PC-9 (cell line): ENCODE measurements at regions not wholly inside any gene's neighbourhood (a gene's known extent, or its start where the extent isn't known, plus 50 kb on each side); places are given as distances from the start of the nearest gene placed in this dataset.

ENCODE experiments used
- BruUV-seq: library from RNA; stranded (reverse); fragments of 400-500 nt; replicated peaks from 2 replicates; lab custom pipeline; 2021; lab: Mats Ljungman, UMichigan
- CTCF ChIA-PET: fragments of 300-600 bp; sonication (Branson Sonifier 250); formaldehyde crosslinking; loops from one replicate; lab custom pipeline; 2022; ENCODE audit warnings: antibody characterized with exemption; lab: Charles Lee
- POLR2A ChIA-PET: fragments of 300-600 bp; sonication (Branson Sonifier 250); formaldehyde crosslinking; loops from one replicate; lab custom pipeline; 2022; ENCODE audit warnings: antibody characterized with exemption; ENCODE audit not compliant: unreplicated experiment; lab: Charles Lee
- DNase-seq, 2 experiments: peaks; one replicate each; pipeline versions ENCODE4 v3.0.0 to v3.0.0-alpha.2; 2015 to 2022; ENCODE audit warnings: mixed read lengths in 1 of 2
- H2AFZ ChIP-seq: fragments of 200-600 bp; sonication (generic); 2 replicates; pipeline ENCODE4 v1.8.1; 2017; ENCODE audit warnings: antibody characterized with exemption
- H3F3A ChIP-seq: fragments of 200-600 bp; sonication (generic); 2 replicates; pipeline ENCODE4 v1.8.1; 2017; ENCODE audit warnings: antibody characterized with exemption, mild to moderate bottlenecking, low read depth; ENCODE audit not compliant: insufficient read depth
- H3K27ac ChIP-seq: fragments of 200-600 bp; sonication (generic); 2 replicates; pipeline ENCODE4 v1.6.1; 2016; ENCODE audit warnings: mixed run types
- H3K27me3 ChIP-seq: fragments of 200-600 bp; sonication (generic); 2 replicates; pipeline ENCODE4 v1.6.1; 2016; ENCODE audit warnings: low read depth, mixed run types; ENCODE audit not compliant: insufficient read depth
- H3K36me3 ChIP-seq: fragments of 200-600 bp; sonication (generic); 2 replicates; pipeline ENCODE4 v1.6.1; 2016; ENCODE audit warnings: low read depth, mixed run types
- H3K4me1 ChIP-seq: fragments of 200-600 bp; sonication (generic); replicated peaks from 2 replicates; pipeline ENCODE4 v1.6.1; 2016; ENCODE audit warnings: mixed run types; ENCODE audit not compliant: insufficient read depth
- H3K4me2 ChIP-seq: fragments of 200-600 bp; sonication (generic); 2 replicates; pipeline ENCODE4 v1.6.1; 2017; ENCODE audit warnings: mixed run types
- H3K4me3 ChIP-seq: fragments of 200-600 bp; sonication (generic); 2 replicates; pipeline ENCODE4 v1.6.1; 2016; ENCODE audit warnings: mixed run types
- H3K79me2 ChIP-seq: fragments of 200-600 bp; sonication (generic); 2 replicates; pipeline ENCODE4 v1.6.1; 2017; ENCODE audit warnings: low read depth, mixed run types
- H3K9me2 ChIP-seq: fragments of 200-600 bp; sonication (generic); 2 replicates; pipeline ENCODE4 v1.8.1; 2017; ENCODE audit warnings: mild to moderate bottlenecking; ENCODE audit not compliant: insufficient read depth
- H3K9me3 ChIP-seq: fragments of 200-600 bp; sonication (generic); 2 replicates; pipeline ENCODE4 v1.8.1; 2016; ENCODE audit warnings: low read depth; ENCODE audit not compliant: insufficient read depth
- H4K20me1 ChIP-seq: fragments of 200-600 bp; sonication (generic); 2 replicates; pipeline ENCODE4 v1.8.1; 2017; ENCODE audit not compliant: insufficient read depth
- EZH2 ChIP-seq: fragments of 200-600 bp; sonication (generic); IDR thresholded peaks from 2 replicates; pipeline ENCODE4 v1.8.0; 2017; ENCODE audit warnings: antibody characterized with exemption, low read depth
- intact Hi-C: fragments of 100-400 bp; cut with micrococcal nuclease; formaldehyde crosslinking; loops from one replicate; pipeline ENCODE4 v1.10.0; 2022; ENCODE audit not compliant: unreplicated experiment
- TF ChIP-seq, protein P1 (sequence below): fragments of 200-600 bp; sonication (generic); conservative IDR thresholded peaks from 2 replicates; pipeline ENCODE4 v1.6.1; 2017; ENCODE audit warnings: mixed run types, antibody characterized with exemption, mild to moderate bottlenecking, moderate library complexity

- Histone ChIP-seq H3K4me3 (no peak overlapping the region), H4K20me1 (no peaks in the 10 kb centered on the region), H3K36me3 (no peaks in the 10 kb centered on the region), H3K9me2 (no peaks in the 10 kb centered on the region), H3K9me3 (peaks cover 4% of the 10 kb centered on the region; the same call in 1 of the 2 replicates), H3K27me3 (no peaks in the 10 kb centered on the region), H2AFZ (no peak overlapping the region), H3K79me2 (no peaks in the 10 kb centered on the region), H3K27ac (no peak overlapping the region), H3F3A (no peaks in the 10 kb centered on the region), H3K4me2 (no peak overlapping the region), H3K4me1 (no peaks in the 10 kb centered on the region)
- TF ChIP-seq, protein P1, sequence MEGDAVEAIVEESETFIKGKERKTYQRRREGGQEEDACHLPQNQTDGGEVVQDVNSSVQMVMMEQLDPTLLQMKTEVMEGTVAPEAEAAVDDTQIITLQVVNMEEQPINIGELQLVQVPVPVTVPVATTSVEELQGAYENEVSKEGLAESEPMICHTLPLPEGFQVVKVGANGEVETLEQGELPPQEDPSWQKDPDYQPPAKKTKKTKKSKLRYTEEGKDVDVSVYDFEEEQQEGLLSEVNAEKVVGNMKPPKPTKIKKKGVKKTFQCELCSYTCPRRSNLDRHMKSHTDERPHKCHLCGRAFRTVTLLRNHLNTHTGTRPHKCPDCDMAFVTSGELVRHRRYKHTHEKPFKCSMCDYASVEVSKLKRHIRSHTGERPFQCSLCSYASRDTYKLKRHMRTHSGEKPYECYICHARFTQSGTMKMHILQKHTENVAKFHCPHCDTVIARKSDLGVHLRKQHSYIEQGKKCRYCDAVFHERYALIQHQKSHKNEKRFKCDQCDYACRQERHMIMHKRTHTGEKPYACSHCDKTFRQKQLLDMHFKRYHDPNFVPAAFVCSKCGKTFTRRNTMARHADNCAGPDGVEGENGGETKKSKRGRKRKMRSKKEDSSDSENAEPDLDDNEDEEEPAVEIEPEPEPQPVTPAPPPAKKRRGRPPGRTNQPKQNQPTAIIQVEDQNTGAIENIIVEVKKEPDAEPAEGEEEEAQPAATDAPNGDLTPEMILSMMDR: no peak
- TF ChIP-seq EZH2: no peak
- no TSS peak for BruUV-seq
- POLR2A ChIA-PET: no interaction called here
- intact Hi-C loops: no loop called here
- CTCF ChIA-PET: no interaction called here
- no peak for DNase-seq
Observed at GRCh38 chr5:124796495-124796894, 50.1 kb upstream of the ZNF608 start.

DNA sequence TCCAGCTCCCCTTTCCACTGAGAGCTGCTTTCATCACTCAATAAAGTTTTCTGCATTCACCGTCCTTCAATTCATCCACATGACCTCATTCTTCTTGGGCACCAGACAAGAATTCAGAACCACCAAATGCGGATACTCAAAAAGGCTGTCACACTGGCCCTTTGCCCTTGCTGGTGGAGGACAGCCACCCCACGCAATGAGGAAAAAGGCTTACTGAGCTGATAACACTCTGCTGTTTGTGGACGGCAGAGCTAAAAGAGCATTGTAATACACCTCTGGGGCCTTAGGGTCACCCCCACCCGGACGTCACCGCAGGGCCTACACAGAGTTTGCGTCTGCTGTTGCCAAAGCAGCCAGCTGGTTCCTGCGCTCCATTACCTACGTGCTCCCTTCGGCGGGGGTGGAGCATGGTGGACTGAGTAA, 51.2 kb upstream of the ZNF608 start:
- no peak for TF ChIP-seq EZH2
- TF ChIP-seq, protein P1: no peak
- BruUV-seq: no TSS peak
- Histone ChIP-seq H2AFZ (no peak overlapping the region), H4K20me1 (no peaks in the 10 kb centered on the region), H3K9me2 (no peaks in the 10 kb centered on the region), H3K79me2 (no peaks in the 10 kb centered on the region), H3K4me1 (no peaks in the 10 kb centered on the region), H3K27me3 (no peaks in the 10 kb centered on the region), H3F3A (no peaks in the 10 kb centered on the region), H3K4me3 (no peak overlapping the region), H3K36me3 (no peaks in the 10 kb centered on the region), H3K27ac (no peak overlapping the region), H3K9me3 (no peaks in the 10 kb centered on the region), H3K4me2 (no peak overlapping the region)
- POLR2A ChIA-PET: no interaction called here
- CTCF ChIA-PET: no interaction called here
- no peak for DNase-seq
- intact Hi-C loops: no loop called here

- intact Hi-C loops: no loop called here
- Histone ChIP-seq H3F3A (no peaks in the 10 kb centered on the region), H2AFZ (no peak overlapping the region), H3K4me3 (no peak overlapping the region), H3K79me2 (no peaks in the 10 kb centered on the region), H3K9me2 (no peaks in the 10 kb centered on the region), H3K4me1 (no peaks in the 10 kb centered on the region), H3K4me2 (no peak overlapping the region), H4K20me1 (no peaks in the 10 kb centered on the region), H3K9me3 (no peaks in the 10 kb centered on the region), H3K27me3 (no peaks in the 10 kb centered on the region), H3K27ac (no peak overlapping the region), H3K36me3 (no peaks in the 10 kb centered on the region)
- no TSS peak for BruUV-seq
- ChIA-PET POLR2A (no interaction called here), CTCF (no interaction called here)
- TF ChIP-seq EZH2: no peak
- no peak for DNase-seq
Observed at GRCh38 chr5:124798890-124799289, 52.5 kb upstream of the ZNF608 start.

DNA sequence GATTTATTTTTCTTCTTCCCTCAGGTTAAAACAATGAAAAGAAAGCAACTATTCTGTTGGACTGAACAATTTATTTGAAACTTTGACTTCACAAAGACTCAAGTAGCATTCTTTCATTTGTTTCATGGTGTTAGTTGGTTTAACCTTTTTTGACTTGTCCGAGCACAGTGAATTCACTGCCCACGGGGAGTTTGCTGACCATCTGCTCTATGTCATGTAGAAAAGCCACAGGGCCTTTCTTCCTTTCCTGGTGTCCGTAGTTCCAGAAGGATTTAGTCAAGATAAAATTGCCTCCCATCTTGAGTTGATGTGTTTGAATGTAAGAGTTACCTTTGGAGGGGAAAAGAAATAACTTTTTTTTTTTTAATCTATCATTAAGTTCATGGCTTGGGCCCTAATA, 55.1 kb upstream of the ZNF608 start:
- Histone ChIP-seq H2AFZ (no peak overlapping the region), H3K79me2 (no peaks in the 10 kb centered on the region), H3F3A (no peaks in the 10 kb centered on the region), H4K20me1 (no peaks in the 10 kb centered on the region), H3K4me1 (no peaks in the 10 kb centered on the region), H3K27me3 (no peaks in the 10 kb centered on the region), H3K4me2 (no peak overlapping the region), H3K9me2 (no peaks in the 10 kb centered on the region), H3K36me3 (no peaks in the 10 kb centered on the region), H3K27ac (no peak overlapping the region), H3K9me3 (no peaks in the 10 kb centered on the region), H3K4me3 (no peak overlapping the region)
- no TSS peak for BruUV-seq
- no peak for DNase-seq
- POLR2A ChIA-PET: no interaction called here
- TF ChIP-seq, protein P1: no peak
- TF ChIP-seq EZH2: no peak
- intact Hi-C loops: no loop called here
- CTCF ChIA-PET: no interaction called here
